ENCODE measurements at regions not wholly inside any gene's neighbourhood (a gene's known extent, or its start where the extent isn't known, plus 50 kb on each side); places are given as distances from the start of the nearest gene placed in this dataset.

DNA sequence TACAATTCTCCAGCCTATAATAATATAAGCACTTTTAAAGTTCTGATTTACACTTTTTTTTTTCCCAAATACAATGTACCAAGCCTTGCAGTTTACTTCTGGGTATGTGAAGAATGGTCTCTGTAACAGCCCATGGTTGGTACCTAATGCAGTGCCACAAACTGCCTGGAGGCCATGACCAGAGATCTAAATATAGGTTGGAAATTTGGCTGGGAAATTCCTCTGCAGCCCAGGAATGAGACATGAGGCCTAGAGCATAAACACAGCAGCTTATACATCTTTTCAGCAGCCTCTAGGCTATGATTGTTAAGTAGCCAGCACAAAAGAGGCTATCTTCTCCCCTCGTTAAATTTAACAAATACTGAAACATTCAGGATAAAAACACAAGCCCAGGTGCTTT lies 432.0 kb upstream of the FAM98A start:
- TF ChIP-seq CTCF (IDR thresholded peaks at IDR 0.05; ENCODE audit: insufficient read depth, low read depth, low read length) (no peak), EZH2 (IDR thresholded peaks at IDR 0.05; ENCODE audit: insufficient read depth, low read length) (no peak)
